NT2/D1 (cell line): ENCODE measurements at regions not wholly inside any gene's neighbourhood (a gene's known extent, or its start where the extent isn't known, plus 50 kb on each side); places are given as distances from the start of the nearest gene placed in this dataset.

ENCODE experiments used
- DNase-seq: peaks from one replicate; pipeline ENCODE4 v3.0.0-alpha.2; 2011; ENCODE audit warnings: low read depth, low spot score
- H3K27me3 ChIP-seq: 2 replicates; pipeline ENCODE4 v1.6.0; 2011; ENCODE audit warnings: mild to moderate bottlenecking; ENCODE audit not compliant: insufficient read length, insufficient read depth
- H3K36me3 ChIP-seq: 2 replicates; pipeline ENCODE4 v1.6.1; 2011; ENCODE audit warnings: mild to moderate bottlenecking, low read length, mixed read lengths; ENCODE audit not compliant: insufficient read depth, insufficient read length
- H3K4me1 ChIP-seq: 2 replicates; pipeline ENCODE4 v1.5.1; 2011; ENCODE audit not compliant: insufficient read depth, insufficient read length
- H3K4me3 ChIP-seq: 2 replicates; pipeline ENCODE4 v1.5.1; 2011; ENCODE audit warnings: low read depth; ENCODE audit not compliant: insufficient read length
- H3K9ac ChIP-seq: 2 replicates; pipeline ENCODE4 v1.6.0; 2011; ENCODE audit warnings: low read depth; ENCODE audit not compliant: insufficient read length
- H3K9me3 ChIP-seq: 2 replicates; pipeline ENCODE4 v1.5.1; 2011; ENCODE audit warnings: mild to moderate bottlenecking, low read length; ENCODE audit not compliant: insufficient read depth
- SUZ12 ChIP-seq: IDR thresholded peaks from 2 replicates; pipeline ENCODE4 v1.6.1; 2011; ENCODE audit not compliant: insufficient read length, insufficient read depth; ENCODE audit errors: extremely low read depth
- YY1 ChIP-seq: IDR thresholded peaks from 2 replicates; pipeline ENCODE4 v1.6.1; 2011; ENCODE audit not compliant: insufficient read length, insufficient read depth
- ZNF274 ChIP-seq: IDR thresholded peaks from 2 replicates; pipeline ENCODE4 v1.6.1; 2011; ENCODE audit warnings: mild to moderate bottlenecking, low read depth, low read length

DNA sequence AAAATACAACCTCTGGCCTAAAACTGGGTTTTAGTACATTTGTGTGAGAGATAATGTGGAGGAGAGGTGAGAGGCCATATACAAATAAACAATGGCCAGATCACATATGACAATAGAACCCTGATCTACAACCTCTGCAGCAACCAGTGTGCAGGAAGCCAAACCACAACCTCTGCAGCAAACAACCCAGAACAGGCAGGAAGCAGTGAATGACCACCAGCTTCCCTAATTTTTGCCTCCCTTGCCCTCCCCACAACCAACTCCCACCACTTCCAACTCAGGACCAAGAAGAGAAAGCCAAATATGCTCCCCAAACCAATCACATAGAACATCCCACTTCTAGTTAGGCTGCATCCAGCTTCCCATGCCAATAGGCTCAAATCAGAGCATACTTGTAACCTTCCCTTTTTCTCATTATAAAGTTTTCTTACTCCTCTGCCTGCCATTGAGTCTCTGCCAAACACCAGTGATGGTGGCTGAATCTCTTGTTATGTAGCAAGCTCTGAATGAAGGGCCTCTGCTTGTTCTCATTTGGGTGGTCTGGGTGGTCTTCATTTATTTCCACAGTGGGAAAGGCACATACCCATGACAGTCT, 102.6 kb upstream of the GAP43 start:
- Histone ChIP-seq H3K9ac (no peak overlapping the region), H3K4me3 (no peak overlapping the region), H3K36me3 (no peaks in the 10 kb centered on the region), H3K9me3 (no peaks in the 10 kb centered on the region), H3K27me3 (no peaks in the 10 kb centered on the region), H3K4me1 (no peaks in the 10 kb centered on the region)
- no peak for DNase-seq
- TF ChIP-seq SUZ12 (no peak), ZNF274 (no peak), YY1 (no peak)

DNA sequence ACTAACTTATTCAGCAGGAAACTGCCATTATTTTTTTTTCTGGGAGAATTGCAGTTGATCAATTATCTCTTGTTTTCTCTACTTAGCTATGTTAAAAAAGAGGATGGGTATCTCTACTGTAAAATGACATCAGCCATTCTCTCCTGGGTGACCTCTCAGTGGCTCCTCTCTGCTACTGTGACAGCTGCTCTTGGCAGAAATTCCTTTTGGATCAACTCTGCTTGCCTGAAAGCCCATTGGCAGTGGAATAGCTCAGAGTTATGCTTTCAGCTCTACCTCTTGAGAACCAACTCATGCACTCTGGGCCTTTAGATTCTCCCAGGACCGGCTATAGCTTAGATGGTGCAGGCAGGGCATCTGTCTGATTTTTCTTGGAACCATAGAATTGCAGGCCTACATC, 99.9 kb upstream of the GAP43 start:
- TF ChIP-seq ZNF274, result no peak
- no peak for TF ChIP-seq YY1
- TF ChIP-seq SUZ12, result no peak
- DNase-seq, result no peak
- Histone ChIP-seq H3K9ac (no peak overlapping the region), H3K9me3 (no peaks in the 10 kb centered on the region), H3K27me3 (no peaks in the 10 kb centered on the region), H3K36me3 (no peaks in the 10 kb centered on the region), H3K4me3 (no peak overlapping the region), H3K4me1 (no peaks in the 10 kb centered on the region)

DNA sequence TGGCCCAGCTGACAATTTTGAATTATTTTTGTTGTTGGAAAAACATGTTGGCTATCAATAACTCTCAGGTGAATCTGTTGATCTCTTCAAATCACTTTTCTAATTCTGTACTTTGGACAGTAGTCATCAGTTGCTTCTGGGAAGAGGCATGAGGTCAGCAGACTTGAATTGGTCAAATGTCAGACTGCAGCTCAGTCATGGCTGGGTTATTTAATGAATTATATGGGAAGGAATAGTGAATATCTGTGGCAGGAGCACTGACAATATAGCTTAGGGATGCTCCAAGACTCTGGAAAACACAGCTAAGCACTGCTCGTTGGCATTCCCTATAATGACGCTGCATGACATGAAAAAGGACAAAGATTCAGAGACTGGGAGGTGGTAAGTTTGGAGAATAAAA, 98.8 kb upstream of the GAP43 start:
- no peak for DNase-seq
- Histone ChIP-seq H3K27me3 (no peaks in the 10 kb centered on the region), H3K9ac (no peak overlapping the region), H3K4me1 (no peaks in the 10 kb centered on the region), H3K9me3 (no peaks in the 10 kb centered on the region), H3K4me3 (no peak overlapping the region), H3K36me3 (no peaks in the 10 kb centered on the region)
- TF ChIP-seq YY1 (no peak), SUZ12 (no peak), ZNF274 (no peak)

DNA sequence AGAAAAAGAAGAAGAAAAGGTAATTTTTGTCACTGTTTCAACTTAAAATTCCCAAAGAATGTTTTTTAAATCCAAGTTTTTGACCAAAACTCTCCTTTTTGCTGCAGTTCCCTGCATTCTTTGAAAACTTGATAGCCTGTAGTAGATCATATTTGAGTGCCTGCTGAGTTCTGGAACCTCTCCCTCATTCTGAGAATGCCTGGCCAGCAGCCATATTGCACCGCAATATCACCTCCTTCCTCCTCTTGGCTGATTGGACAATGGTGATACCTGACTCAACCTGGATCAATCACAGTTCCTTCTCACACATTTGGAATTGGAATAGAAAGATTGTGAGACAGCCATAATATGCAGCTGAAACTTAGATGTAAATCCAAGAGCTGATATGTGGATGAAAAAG, 97.6 kb upstream of the GAP43 start:
- TF ChIP-seq YY1 (no peak), ZNF274 (no peak), SUZ12 (no peak)
- Histone ChIP-seq H3K36me3 (no peaks in the 10 kb centered on the region), H3K9ac (no peak overlapping the region), H3K9me3 (no peaks in the 10 kb centered on the region), H3K27me3 (no peaks in the 10 kb centered on the region), H3K4me1 (no peaks in the 10 kb centered on the region), H3K4me3 (no peak overlapping the region)
- no peak for DNase-seq

DNA sequence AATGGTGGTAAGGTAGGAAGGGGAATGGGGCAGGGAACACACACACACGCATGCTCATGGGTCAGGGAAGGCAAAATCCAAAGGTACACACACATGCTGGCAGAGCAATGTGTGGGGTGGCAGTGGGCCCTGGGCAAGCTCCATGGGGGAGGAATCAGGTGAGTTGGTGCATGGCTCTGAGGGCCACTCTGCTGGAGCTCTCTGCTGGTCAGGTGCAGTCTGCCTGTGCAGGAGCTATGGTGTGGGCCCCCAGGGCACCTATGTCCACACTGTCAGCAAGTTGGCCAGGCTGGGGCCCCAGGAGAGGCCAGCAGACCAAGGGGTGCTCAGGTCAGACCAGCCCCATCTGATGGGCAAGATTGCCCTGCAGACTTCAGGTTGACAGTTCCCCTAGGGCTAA, 90.1 kb upstream of the GAP43 start:
- no peaks in the 10 kb centered on the region for H3K27me3 ChIP-seq
- no peak overlapping the region for H3K9ac ChIP-seq
- H3K9me3 ChIP-seq, result no peaks in the 10 kb centered on the region
- H3K4me3 ChIP-seq, result no peak overlapping the region
- DNase-seq, result no peak
- H3K36me3 ChIP-seq, result no peaks in the 10 kb centered on the region
- TF ChIP-seq YY1 (no peak), SUZ12 (no peak), ZNF274 (no peak)
- no peaks in the 10 kb centered on the region for H3K4me1 ChIP-seq

DNA sequence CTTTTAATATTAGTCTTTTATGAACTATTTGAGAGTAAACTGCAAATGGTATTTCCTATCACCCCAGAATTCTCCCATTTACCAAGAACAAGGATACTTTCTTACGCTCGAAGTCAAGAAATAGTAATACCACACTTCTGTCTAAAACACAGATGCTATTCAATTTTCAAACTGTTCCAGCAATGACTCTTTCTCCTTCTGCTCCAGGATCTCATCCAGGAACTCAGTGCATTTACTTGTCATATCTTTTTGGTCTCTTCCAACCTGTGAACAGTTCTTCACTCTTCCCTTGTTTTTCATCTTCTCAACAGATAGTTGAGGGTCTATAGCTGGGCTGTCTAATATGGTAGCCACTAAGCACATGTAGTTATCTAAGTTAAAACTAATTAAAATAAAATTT, 87.1 kb upstream of the GAP43 start:
- TF ChIP-seq YY1 (no peak), ZNF274 (no peak), SUZ12 (no peak)
- Histone ChIP-seq H3K36me3 (no peaks in the 10 kb centered on the region), H3K4me3 (no peak overlapping the region), H3K27me3 (no peaks in the 10 kb centered on the region), H3K9me3 (no peaks in the 10 kb centered on the region), H3K4me1 (no peaks in the 10 kb centered on the region), H3K9ac (no peak overlapping the region)
- no peak for DNase-seq

DNA sequence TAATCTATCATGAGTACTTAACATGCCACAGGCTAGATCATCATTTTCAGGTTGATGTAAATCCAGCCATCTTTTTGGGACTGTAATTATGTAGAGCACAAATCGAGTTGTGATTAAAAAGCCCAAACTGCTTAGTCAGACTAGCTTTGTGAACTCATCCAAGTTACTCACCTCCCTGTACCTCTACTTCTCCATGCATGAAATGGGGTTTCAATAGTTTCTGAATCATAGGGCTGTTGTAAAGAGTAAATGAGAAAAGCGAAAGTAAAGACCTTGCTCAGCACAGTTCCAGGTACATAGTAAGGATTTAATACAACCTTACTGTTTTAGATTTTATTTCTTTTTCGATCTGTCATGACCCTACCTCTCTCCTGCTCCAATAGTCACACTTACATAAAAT, 85.6 kb upstream of the GAP43 start:
- H3K36me3 ChIP-seq, result no peaks in the 10 kb centered on the region
- H3K4me3 ChIP-seq, result no peak overlapping the region
- no peaks in the 10 kb centered on the region for H3K9me3 ChIP-seq
- DNase-seq, result no peak
- H3K4me1 ChIP-seq, result no peaks in the 10 kb centered on the region
- H3K27me3 ChIP-seq, result no peaks in the 10 kb centered on the region
- no peak overlapping the region for H3K9ac ChIP-seq
- TF ChIP-seq ZNF274 (no peak), YY1 (no peak), SUZ12 (no peak)

DNA sequence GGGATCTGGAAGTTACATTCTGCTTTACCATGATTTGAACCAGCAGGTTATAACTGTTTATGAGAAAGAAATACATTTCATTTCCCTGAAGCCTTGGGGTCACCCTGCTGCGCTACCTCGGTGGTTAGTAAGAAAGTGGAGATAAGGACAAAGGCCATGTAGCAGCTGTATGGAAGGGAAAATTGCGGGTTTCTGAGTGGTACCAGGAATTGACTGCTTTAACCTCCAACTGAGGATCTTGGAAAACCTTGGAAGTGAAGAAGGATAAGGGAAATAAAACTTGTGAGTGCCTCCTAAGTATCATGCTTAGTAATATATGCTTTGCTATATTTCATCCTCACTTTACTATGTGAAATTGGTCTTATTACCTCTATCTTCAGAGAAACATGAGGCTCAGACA, 76.1 kb upstream of the GAP43 start:
- Histone ChIP-seq H3K4me1 (no peaks in the 10 kb centered on the region), H3K27me3 (no peaks in the 10 kb centered on the region), H3K36me3 (no peaks in the 10 kb centered on the region), H3K9me3 (no peaks in the 10 kb centered on the region), H3K9ac (no peak overlapping the region), H3K4me3 (no peak overlapping the region)
- no peak for TF ChIP-seq YY1
- TF ChIP-seq ZNF274, result no peak
- TF ChIP-seq SUZ12, result no peak
- no peak for DNase-seq
